ENCODE measurements at regions not wholly inside any gene's neighbourhood (a gene's known extent, or its start where the extent isn't known, plus 50 kb on each side); places are given as distances from the start of the nearest gene placed in this dataset.

- TF ChIP-seq CTCF (IDR thresholded peaks at IDR 0.05) (no peak), POLR2A (IDR thresholded peaks at IDR 0.05) (no peak)
Measured at GRCh38 chr9:106404137-106404536, 458.8 kb upstream of the ZNF462 start.

Measured in heart left ventricle (tissue), 13 donors.